NB4 (cell line): ENCODE measurements at regions not wholly inside any gene's neighbourhood (a gene's known extent, or its start where the extent isn't known, plus 50 kb on each side); places are given as distances from the start of the nearest gene placed in this dataset.

Experiments used
- DNase-seq: peaks from one replicate; pipeline ENCODE4 v3.0.0; 2010; ENCODE audit warnings: low read depth
- H3K4me3 ChIP-seq: one replicate; pipeline ENCODE4 v1.5.1; 2011; ENCODE audit warnings: mild to moderate bottlenecking, low read depth, low read length, moderate library complexity
- CTCF ChIP-seq: IDR thresholded peaks from one replicate; pipeline ENCODE4 v1.5.1; 2012; ENCODE audit warnings: low read depth, low read length
- MAX ChIP-seq: IDR thresholded peaks from 2 replicates; pipeline ENCODE4 v1.6.1; 2011; ENCODE audit warnings: low read depth, low read length
- MYC ChIP-seq: IDR thresholded peaks from 2 replicates; pipeline ENCODE4 v1.6.1; 2011; ENCODE audit warnings: low read depth, low read length
- POLR2A ChIP-seq: IDR thresholded peaks from 2 replicates; pipeline ENCODE4 v1.6.1; 2011; ENCODE audit warnings: mild to moderate bottlenecking; ENCODE audit not compliant: insufficient read length; ENCODE audit errors: extremely low read depth

DNA sequence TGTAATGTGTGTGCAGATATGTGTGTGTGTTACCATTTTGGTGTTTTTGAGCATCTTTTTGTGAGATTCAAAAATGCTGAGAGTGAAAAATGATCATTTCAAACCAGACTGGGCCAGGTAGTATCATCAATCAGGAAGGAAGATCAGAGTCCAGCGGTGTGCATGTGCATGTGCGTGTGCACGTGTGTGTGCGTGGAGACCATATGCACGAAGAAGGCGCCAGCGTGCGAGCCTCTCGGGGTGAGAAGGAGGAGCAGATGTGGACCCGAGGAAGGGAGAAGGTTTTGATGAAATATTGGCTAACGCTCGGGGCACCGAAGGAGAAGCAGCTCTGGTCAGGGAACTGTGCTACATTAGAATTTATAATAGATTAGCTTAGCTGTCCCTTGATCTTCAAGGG, 516.4 kb downstream of the CCDC171 start:
- TF ChIP-seq POLR2A (no peak), MYC (no peak)
- H3K4me3 ChIP-seq: no peak overlapping the region

GRCh38 chr9:16069671-16070454, 517.0 kb downstream of the CCDC171 start:
- no peak overlapping the region for H3K4me3 ChIP-seq
- no peak for DNase-seq
- no peak for TF ChIP-seq MAX
- no peak for TF ChIP-seq MYC
- no peak for TF ChIP-seq CTCF
- no peak for TF ChIP-seq POLR2A

More for the DNA sequence above, 516.4 kb downstream of the CCDC171 start:
- DNase-seq: no peak

DNA sequence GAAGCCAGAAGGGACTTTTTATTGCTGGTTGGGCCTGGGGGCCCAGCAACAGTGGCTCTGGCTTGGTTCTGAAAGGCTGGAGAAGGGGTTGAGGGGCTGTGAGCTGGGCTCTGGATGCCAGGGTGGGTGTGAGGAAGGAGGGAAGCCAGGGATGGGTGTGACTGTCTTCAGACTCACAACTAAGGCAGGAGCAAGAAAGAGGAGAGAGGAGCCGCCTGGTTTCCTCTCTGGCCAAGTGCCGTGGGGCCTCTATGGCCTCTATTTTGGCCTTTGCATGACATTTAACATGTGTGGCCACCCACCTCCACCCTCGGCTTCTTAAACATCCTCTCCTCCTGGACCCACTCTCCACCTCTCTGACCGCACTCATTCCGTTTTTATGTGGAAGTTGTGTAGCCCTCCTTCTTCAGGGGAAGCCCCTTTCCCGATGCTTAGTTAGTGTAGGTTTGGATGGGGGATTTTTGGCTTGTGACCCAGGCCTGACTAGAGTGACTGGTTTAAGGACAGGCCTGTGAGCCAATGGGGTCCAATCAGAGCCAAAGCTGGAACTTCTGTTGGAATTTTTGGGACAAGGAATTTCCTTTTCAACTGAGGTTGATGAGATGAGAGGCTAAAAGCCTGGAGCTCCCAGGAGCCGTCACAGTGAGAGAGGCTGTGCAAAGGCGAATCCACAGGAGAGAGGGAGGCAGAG, 517.8 kb downstream of the CCDC171 start:
- no peak overlapping the region for H3K4me3 ChIP-seq
- TF ChIP-seq POLR2A: no peak
- TF ChIP-seq MYC: no peak
- no peak for TF ChIP-seq CTCF
- no peak for TF ChIP-seq MAX
- DNase-seq: no peak

DNA sequence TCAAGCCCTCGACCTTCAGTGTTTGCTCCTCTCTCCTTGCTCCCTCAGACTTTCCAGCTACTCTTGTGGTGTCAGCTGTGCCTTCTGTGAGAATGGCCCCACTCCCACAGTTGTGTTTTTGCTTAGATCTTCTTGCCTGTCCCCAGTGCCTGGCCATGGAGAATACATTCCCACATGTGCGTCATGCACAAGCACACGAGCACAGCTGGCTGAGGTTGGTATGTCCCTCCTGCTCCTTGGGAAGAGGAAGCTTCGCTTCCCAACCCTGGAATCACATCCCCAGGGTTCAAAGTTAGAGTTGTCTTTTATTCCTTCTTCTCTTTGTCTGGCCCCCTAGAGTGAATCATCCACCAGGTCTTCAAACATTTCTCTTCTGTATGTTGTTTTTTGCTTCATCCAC, 518.6 kb downstream of the CCDC171 start:
- TF ChIP-seq MAX (no peak), MYC (no peak), CTCF (no peak)
- H3K4me3 ChIP-seq: no peak overlapping the region
- DNase-seq: no peak

DNA sequence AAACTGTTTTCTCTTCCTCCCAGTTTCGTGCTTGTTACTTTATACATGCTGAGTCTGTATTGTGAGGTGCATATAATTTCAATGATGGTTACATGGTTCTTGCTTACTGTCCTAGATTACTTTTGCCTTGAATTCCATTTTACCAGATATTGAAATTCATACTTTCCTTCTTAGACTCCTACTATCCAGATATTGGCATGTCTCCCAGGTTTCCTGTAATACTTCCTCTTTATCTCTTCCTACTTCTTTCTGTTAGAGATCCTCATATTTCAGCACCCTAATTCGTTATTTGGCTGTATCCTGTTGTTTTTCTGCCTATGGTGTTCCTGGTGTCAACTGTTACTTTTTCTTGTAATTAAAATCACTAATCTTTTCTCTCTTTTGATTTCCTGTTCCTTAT, 522.1 kb downstream of the CCDC171 start:
- TF ChIP-seq CTCF (no peak), MAX (no peak), POLR2A (no peak), MYC (no peak)
- H3K4me3 ChIP-seq: no peak overlapping the region
- no peak for DNase-seq

GRCh38 chr9:16075696-16076095, 522.9 kb downstream of the CCDC171 start:
- no peak for DNase-seq
- no peak overlapping the region for H3K4me3 ChIP-seq
- TF ChIP-seq MYC (no peak), CTCF (no peak), MAX (no peak), POLR2A (no peak)
